ENCODE measurements at regions not wholly inside any gene's neighbourhood (a gene's known extent, or its start where the extent isn't known, plus 50 kb on each side); places are given as distances from the start of the nearest gene placed in this dataset.

DNA sequence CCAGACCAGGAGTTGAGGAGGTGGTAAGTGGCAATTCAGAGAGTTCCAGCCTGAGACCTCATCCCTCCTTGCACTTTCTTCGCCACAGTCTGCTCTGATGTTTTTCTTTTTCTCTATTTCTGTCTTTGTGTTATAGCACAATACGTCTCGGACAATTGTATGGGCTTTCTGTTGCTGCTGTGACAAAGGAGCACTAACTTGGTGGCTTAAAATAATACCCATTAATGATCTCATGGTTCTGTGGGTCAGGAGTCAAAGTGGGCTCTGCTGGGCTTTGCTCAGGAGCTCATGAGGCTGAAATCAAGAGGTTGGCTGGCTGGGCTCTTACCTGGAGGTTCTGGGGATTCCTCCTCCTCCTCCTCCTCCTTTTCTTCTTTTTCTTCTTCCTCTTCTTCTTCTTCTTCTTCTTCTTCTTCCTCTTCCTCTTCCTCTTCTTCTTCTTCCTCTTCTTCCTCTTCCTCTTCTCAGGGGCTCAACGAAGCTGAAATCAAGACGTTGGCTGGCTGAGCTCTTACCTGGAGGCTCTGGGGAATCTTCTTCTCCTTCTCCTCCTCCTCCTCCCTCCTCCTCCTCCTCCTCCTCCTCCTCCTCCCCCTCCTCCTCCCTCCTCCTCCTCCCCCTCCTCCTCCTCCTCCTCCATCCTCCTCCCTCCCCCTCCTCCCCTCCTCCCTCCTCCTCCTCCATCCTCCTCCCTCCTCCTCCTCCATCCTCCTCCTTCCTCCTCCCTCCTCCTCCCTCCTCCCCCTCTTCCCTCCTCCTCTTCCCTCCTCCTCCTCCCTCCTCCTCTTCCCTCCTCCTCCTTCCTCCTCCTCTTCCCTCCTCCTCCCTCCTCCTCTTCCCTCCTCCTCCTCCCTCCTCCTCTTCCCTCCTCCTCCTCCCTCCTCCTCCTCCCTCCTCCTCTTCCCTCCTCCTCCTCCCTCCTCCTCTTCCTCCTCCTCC lies 104.0 kb downstream of the GATA6 start:
- Histone ChIP-seq H3K4me1 (ENCODE audit: insufficient read depth, low read length) (no peaks in the 10 kb centered on the region), H3K14ac (ENCODE audit: insufficient read depth, low read length) (no peak overlapping the region), H2BK15ac (ENCODE audit: low read depth, low read length) (no peak overlapping the region), H4K20me1 (ENCODE audit: control insufficient read depth, insufficient read depth, insufficient read length) (no peaks in the 10 kb centered on the region), H2BK5ac (ENCODE audit: insufficient read length, low read length) (no peak overlapping the region), H3K23me2 (ENCODE audit: insufficient read length, low read depth, low read length, poor library complexity, severe bottlenecking) (no peaks in the 10 kb centered on the region), H3K9ac (ENCODE audit: extremely low read depth, insufficient read length, low read length) (no peak overlapping the region), H3K18ac (ENCODE audit: insufficient read length, low read depth, low read length) (no peak overlapping the region), H2BK20ac (ENCODE audit: low read depth, low read length, poor library complexity, severe bottlenecking) (no peak overlapping the region), H3K4me2 (ENCODE audit: insufficient read depth, insufficient read length, low read length) (no peak overlapping the region), H3K27me3 (ENCODE audit: insufficient read depth, low read length) (peaks cover 3% of the 10 kb centered on the region; the same call in 1 of the 2 replicates), H4K8ac (replicated peaks; ENCODE audit: insufficient read length, low read depth, low read length) (no peak overlapping the region), H4K91ac (ENCODE audit: insufficient read length, low read depth, low read length) (no peak overlapping the region), H3K27ac (ENCODE audit: insufficient read length, low read depth, low read length) (no peak overlapping the region), H3K79me2 (ENCODE audit: insufficient read depth, low read length) (no peaks in the 10 kb centered on the region), H2AK5ac (ENCODE audit: insufficient read length, low read length) (no peak overlapping the region), H2AFZ (ENCODE audit: low read length) (no peak overlapping the region), H3K56ac (ENCODE audit: insufficient read length, low read depth, low read length) (no peak overlapping the region), H3K9me3 (ENCODE audit: control insufficient read depth, low read depth, low read length) (no peaks in the 10 kb centered on the region), H2BK120ac (ENCODE audit: low read depth, low read length, poor library complexity, severe bottlenecking) (no peak overlapping the region), H3K4ac (ENCODE audit: low read depth, low read length) (no peak overlapping the region), H2BK12ac (ENCODE audit: insufficient read length, low read depth, low read length) (no peak overlapping the region), H4K5ac (ENCODE audit: insufficient read length, low read depth, low read length) (no peak overlapping the region), H3T11ph (ENCODE audit: low read length) (no peak overlapping the region), H3K79me1 (ENCODE audit: insufficient read depth, low read depth, low read length, poor library complexity, severe bottlenecking) (no peaks in the 10 kb centered on the region), H3K23ac (ENCODE audit: insufficient read length, low read depth, low read length) (no peak overlapping the region)
- no peaks in the 10 kb centered on the region; a peak in 1 of 4 replicates for H3K4me1 Mint-ChIP-seq
- DNase-seq: no peak
- H3K9me3 Mint-ChIP-seq: peaks cover 4 to 6% of the 10 kb centered on the region in 2 experiments; a peak in 4 of 5 replicates
- no peak overlapping the region for H3K4me3 Mint-ChIP-seq
- no peak overlapping the region; a peak in 1 of 7 replicates for H3K27ac Mint-ChIP-seq
- peaks cover 31% of the 10 kb centered on the region for H3K27me3 Mint-ChIP-seq (ENCODE audit: low read depth)
- no peaks in the 10 kb centered on the region; a peak in 1 of 7 replicates for H3K36me3 Mint-ChIP-seq (ENCODE audit: insufficient read depth in 1 of 3, low read depth in 3 of 3)
- no CpG with 5 or more reads among the region's 5 CpGs for WGBS (ENCODE audit: extremely low coverage, insufficient read length, low lambda C conversion rate)
- TF ChIP-seq, protein P1, sequence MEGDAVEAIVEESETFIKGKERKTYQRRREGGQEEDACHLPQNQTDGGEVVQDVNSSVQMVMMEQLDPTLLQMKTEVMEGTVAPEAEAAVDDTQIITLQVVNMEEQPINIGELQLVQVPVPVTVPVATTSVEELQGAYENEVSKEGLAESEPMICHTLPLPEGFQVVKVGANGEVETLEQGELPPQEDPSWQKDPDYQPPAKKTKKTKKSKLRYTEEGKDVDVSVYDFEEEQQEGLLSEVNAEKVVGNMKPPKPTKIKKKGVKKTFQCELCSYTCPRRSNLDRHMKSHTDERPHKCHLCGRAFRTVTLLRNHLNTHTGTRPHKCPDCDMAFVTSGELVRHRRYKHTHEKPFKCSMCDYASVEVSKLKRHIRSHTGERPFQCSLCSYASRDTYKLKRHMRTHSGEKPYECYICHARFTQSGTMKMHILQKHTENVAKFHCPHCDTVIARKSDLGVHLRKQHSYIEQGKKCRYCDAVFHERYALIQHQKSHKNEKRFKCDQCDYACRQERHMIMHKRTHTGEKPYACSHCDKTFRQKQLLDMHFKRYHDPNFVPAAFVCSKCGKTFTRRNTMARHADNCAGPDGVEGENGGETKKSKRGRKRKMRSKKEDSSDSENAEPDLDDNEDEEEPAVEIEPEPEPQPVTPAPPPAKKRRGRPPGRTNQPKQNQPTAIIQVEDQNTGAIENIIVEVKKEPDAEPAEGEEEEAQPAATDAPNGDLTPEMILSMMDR (conservative IDR thresholded peaks at IDR 0.05): no peak
